WTC11 (cell line): ENCODE measurements at regions not wholly inside any gene's neighbourhood (a gene's known extent, or its start where the extent isn't known, plus 50 kb on each side); places are given as distances from the start of the nearest gene placed in this dataset.
A peak's percentile ranks its signal among the peaks of the same experiment; 100 is the strongest.

Experiments used
- ATAC-seq: fragments of 200-7000 bp; cut with Tn5 transposase; 2 replicates; pipeline ENCODE4 v1.10.0; 2021; ENCODE audit warnings: mild to moderate bottlenecking, moderate library complexity
- CTCF ChIA-PET: fragments of 300-600 bp; sonication (Branson Sonifier 250); formaldehyde crosslinking; loops from one replicate; lab custom pipeline; 2021; ENCODE audit warnings: antibody characterized with exemption; lab: Charles Lee
- POLR2A ChIA-PET: fragments of 350-600 bp; sonication (Branson Sonifier 250); formaldehyde crosslinking; loops from one replicate; lab custom pipeline; 2021; ENCODE audit warnings: antibody characterized with exemption; lab: Charles Lee
- DNase-seq: peaks from one replicate; pipeline ENCODE4 v3.0.0; 2021; ENCODE audit warnings: low spot score
- H3K27ac Mint-ChIP-seq: 2 replicates; pipeline ENCODE4 v1.8.0; 2021; ENCODE audit warnings: mixed read lengths
- H3K27me3 Mint-ChIP-seq: 2 replicates; pipeline ENCODE4 v1.8.0; 2021; ENCODE audit warnings: low read depth, mild to moderate bottlenecking, moderate library complexity, mixed read lengths
- H3K36me3 Mint-ChIP-seq: 2 replicates; pipeline ENCODE4 v1.8.0; 2021; ENCODE audit warnings: mixed read lengths
- H3K4me1 Mint-ChIP-seq: 2 replicates; pipeline ENCODE4 v1.8.0; 2022; ENCODE audit warnings: mixed read lengths
- H3K4me3 Mint-ChIP-seq: 2 replicates; pipeline ENCODE4 v1.8.0; 2021; ENCODE audit warnings: mild to moderate bottlenecking, moderate library complexity, mixed read lengths
- H3K9me3 Mint-ChIP-seq: 2 replicates; pipeline ENCODE4 v1.8.0; 2021; ENCODE audit warnings: mixed read lengths
- JAZF1 ChIP-seq: fragments of 250-450 bp; sonication (Bioruptor Pico); IDR thresholded peaks from 2 replicates; pipeline ENCODE4 v1.9.0; 2021; ENCODE audit warnings: moderate library complexity, mild to moderate bottlenecking, inconsistent platforms
- MYBL2 ChIP-seq: sonication (generic); formaldehyde crosslinking; IDR thresholded peaks from 2 replicates; pipeline ENCODE4 v1.8.1; 2023; ENCODE audit warnings: mild to moderate bottlenecking, moderate library complexity, missing genetic modification reagents
- PRRX2 ChIP-seq: fragments of 250-450 bp; sonication (Bioruptor Pico); IDR thresholded peaks from 2 replicates; pipeline ENCODE4 v1.8.0; 2021; ENCODE audit warnings: mild to moderate bottlenecking
- TEAD1 ChIP-seq: sonication (generic); formaldehyde crosslinking; IDR thresholded peaks from 2 replicates; pipeline ENCODE4 v1.8.0; 2022; ENCODE audit warnings: mild to moderate bottlenecking, missing genetic modification reagents
- ZNF138 ChIP-seq: sonication (generic); formaldehyde crosslinking; conservative IDR thresholded peaks from 2 replicates; pipeline ENCODE4 v1.8.1; 2022; ENCODE audit warnings: mild to moderate bottlenecking, moderate library complexity, missing genetic modification reagents
- ZNF396 ChIP-seq: fragments of 250-450 bp; sonication (Bioruptor Pico); IDR thresholded peaks from 2 replicates; pipeline ENCODE4 v1.8.0; 2021; ENCODE audit warnings: mild to moderate bottlenecking, moderate library complexity, borderline replicate concordance
- ZNF671 ChIP-seq: fragments of 250-450 bp; sonication (Bioruptor Pico); IDR thresholded peaks from 2 replicates; pipeline ENCODE4 v1.8.0; 2021; ENCODE audit warnings: mild to moderate bottlenecking
- TF ChIP-seq, protein P1 (sequence below): sonication (generic); formaldehyde crosslinking; IDR thresholded peaks from 2 replicates; pipeline ENCODE4 v1.8.0; 2022; ENCODE audit warnings: mild to moderate bottlenecking, missing genetic modification reagents
- TF ChIP-seq, protein P2 (sequence below): sonication (generic); formaldehyde crosslinking; IDR thresholded peaks from 2 replicates; pipeline ENCODE4 v1.8.1; 2022; ENCODE audit warnings: mild to moderate bottlenecking, moderate library complexity, missing genetic modification reagents
- TF ChIP-seq, protein P3 (sequence below): fragments of 250-450 bp; sonication (Bioruptor Pico); IDR thresholded peaks from 2 replicates; pipeline ENCODE4 v1.8.0; 2021; ENCODE audit warnings: mild to moderate bottlenecking
- TF ChIP-seq, protein P4 (sequence below): sonication (generic); formaldehyde crosslinking; IDR thresholded peaks from 2 replicates; pipeline ENCODE4 v1.8.1; 2023; ENCODE audit warnings: mild to moderate bottlenecking, missing genetic modification reagents, moderate library complexity
- TF ChIP-seq, protein P5 (sequence below): sonication (generic); formaldehyde crosslinking; conservative IDR thresholded peaks from 2 replicates; pipeline ENCODE4 v1.8.1; 2022; ENCODE audit warnings: mild to moderate bottlenecking, missing genetic modification reagents
- TF ChIP-seq, protein P6 (sequence below): sonication (generic); formaldehyde crosslinking; IDR thresholded peaks from 2 replicates; pipeline ENCODE4 v1.8.1; 2022; ENCODE audit warnings: low read depth, mild to moderate bottlenecking, moderate library complexity, missing genetic modification reagents, borderline replicate concordance
- TF ChIP-seq, protein P7 (sequence below): sonication (generic); formaldehyde crosslinking; IDR thresholded peaks from 2 replicates; pipeline ENCODE4 v1.8.1; 2023; ENCODE audit warnings: mild to moderate bottlenecking, missing genetic modification reagents, moderate library complexity

DNA sequence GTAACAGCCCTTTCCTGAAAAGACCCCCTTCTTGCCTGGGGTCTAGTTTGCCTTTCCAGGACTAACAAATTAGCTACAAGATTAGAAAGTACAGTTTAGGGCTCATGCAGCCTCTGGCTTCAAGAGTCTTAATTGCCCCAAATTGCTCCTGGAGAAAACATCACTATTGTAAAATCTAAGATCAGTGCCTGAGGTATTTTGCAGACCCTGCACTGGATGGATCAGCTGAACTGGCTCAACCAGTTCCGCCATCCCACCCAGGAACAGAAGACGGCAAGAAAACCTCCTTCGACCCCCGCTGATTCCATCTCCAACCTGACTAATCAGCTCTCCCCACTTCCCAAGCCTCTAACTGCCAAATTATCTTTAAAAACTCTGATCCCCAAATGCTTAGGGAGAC is 236.5 kb upstream of the KCNG1 start:
- H3K27ac Mint-ChIP-seq, result no peak overlapping the region
- peak; percentile 46; the same call in 1 of the 2 replicates for ATAC-seq
- H3K27me3 Mint-ChIP-seq, result peaks cover 3% of the 10 kb centered on the region
- TF ChIP-seq, protein P1, sequence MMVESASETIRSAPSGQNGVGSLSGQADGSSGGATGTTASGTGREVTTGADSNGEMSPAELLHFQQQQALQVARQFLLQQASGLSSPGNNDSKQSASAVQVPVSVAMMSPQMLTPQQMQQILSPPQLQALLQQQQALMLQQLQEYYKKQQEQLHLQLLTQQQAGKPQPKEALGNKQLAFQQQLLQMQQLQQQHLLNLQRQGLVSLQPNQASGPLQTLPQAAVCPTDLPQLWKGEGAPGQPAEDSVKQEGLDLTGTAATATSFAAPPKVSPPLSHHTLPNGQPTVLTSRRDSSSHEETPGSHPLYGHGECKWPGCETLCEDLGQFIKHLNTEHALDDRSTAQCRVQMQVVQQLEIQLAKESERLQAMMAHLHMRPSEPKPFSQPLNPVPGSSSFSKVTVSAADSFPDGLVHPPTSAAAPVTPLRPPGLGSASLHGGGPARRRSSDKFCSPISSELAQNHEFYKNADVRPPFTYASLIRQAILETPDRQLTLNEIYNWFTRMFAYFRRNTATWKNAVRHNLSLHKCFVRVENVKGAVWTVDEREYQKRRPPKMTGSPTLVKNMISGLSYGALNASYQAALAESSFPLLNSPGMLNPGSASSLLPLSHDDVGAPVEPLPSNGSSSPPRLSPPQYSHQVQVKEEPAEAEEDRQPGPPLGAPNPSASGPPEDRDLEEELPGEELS (CRISPR knock-in tag), result no peak
- TF ChIP-seq, protein P2, sequence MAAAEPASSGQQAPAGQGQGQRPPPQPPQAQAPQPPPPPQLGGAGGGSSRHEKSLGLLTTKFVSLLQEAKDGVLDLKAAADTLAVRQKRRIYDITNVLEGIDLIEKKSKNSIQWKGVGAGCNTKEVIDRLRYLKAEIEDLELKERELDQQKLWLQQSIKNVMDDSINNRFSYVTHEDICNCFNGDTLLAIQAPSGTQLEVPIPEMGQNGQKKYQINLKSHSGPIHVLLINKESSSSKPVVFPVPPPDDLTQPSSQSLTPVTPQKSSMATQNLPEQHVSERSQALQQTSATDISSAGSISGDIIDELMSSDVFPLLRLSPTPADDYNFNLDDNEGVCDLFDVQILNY, result no peak
- peaks cover 14% of the 10 kb centered on the region for H3K9me3 Mint-ChIP-seq
- ChIA-PET CTCF (interaction anchor here (1.0 to 1.1 kb wide), 2 partner anchors 67 to 244 kb away, joined by 3 to 4 read pairs; no protein-coding TSS in a partner anchor), POLR2A (interaction anchor here (0.5 kb wide), 1 partner anchor 10 kb away, joined by 5 read pairs; no protein-coding TSS in a partner anchor)
- no peak overlapping the region for H3K4me3 Mint-ChIP-seq
- H3K36me3 Mint-ChIP-seq, result peaks cover 1% of the 10 kb centered on the region
- DNase-seq, result no peak
- H3K4me1 Mint-ChIP-seq, result peaks cover 29% of the 10 kb centered on the region

DNA sequence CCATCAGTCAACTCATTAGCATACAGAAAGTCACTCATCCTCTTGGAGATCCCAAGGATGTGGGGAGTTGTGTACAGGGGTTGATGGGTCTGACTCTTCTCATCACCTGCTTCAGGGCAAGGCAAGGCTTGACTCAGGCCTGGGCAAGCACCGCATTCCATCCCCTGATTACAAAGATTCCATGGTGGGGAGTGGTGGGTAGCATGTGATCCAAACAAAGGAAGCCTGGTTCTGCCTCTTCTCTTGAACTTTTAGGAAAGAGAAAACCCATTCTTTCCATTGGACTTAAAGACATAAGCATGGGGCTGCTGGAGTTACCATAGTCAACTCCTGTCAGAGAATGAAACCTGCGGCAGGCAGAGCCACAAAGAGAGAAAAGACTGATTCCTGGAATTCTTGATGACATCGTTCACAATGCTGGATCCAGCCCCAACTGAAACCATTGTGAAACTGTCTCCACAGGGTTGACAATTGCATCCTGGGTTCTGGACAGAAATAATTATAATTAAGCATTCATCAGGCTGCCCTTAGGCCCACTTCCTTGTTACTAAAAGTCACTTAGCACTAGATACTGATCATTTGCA is 235.8 kb upstream of the KCNG1 start:
- peaks cover 8% of the 10 kb centered on the region for H3K9me3 Mint-ChIP-seq

More for the DNA sequence above, 235.8 kb upstream of the KCNG1 start:
- POLR2A ChIA-PET, result no interaction called here
- Mint-ChIP-seq H3K27me3 (peaks cover 9% of the 10 kb centered on the region), H3K36me3 (no peaks in the 10 kb centered on the region; the same call in 1 of the 2 replicates), H3K4me1 (peaks cover 29% of the 10 kb centered on the region), H3K27ac (no peak overlapping the region), H3K4me3 (no peak overlapping the region)
- ATAC-seq (no peak), DNase-seq (no peak)
- CTCF ChIA-PET, result interaction anchor here (1.0 kb wide), 1 partner anchor 67 kb away, joined by 3 read pairs; no protein-coding TSS in a partner anchor
- TF ChIP-seq ZNF138 (CRISPR knock-in tag) (no peak), JAZF1 (CRISPR knock-in tag) (no peak), TEAD1 (CRISPR knock-in tag) (no peak), MYBL2 (CRISPR knock-in tag) (no peak), PRRX2 (no peak), ZNF396 (CRISPR knock-in tag) (no peak), ZNF671 (CRISPR knock-in tag) (no peak)
- TF ChIP-seq, protein P3, sequence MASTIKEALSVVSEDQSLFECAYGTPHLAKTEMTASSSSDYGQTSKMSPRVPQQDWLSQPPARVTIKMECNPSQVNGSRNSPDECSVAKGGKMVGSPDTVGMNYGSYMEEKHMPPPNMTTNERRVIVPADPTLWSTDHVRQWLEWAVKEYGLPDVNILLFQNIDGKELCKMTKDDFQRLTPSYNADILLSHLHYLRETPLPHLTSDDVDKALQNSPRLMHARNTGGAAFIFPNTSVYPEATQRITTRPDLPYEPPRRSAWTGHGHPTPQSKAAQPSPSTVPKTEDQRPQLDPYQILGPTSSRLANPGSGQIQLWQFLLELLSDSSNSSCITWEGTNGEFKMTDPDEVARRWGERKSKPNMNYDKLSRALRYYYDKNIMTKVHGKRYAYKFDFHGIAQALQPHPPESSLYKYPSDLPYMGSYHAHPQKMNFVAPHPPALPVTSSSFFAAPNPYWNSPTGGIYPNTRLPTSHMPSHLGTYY (CRISPR knock-in tag), result no peak
- TF ChIP-seq, protein P4, sequence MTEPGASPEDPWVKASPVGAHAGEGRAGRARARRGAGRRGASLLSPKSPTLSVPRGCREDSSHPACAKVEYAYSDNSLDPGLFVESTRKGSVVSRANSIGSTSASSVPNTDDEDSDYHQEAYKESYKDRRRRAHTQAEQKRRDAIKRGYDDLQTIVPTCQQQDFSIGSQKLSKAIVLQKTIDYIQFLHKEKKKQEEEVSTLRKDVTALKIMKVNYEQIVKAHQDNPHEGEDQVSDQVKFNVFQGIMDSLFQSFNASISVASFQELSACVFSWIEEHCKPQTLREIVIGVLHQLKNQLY (CRISPR knock-in tag), result no peak
- TF ChIP-seq, protein P2, result no peak
- TF ChIP-seq, protein P5, sequence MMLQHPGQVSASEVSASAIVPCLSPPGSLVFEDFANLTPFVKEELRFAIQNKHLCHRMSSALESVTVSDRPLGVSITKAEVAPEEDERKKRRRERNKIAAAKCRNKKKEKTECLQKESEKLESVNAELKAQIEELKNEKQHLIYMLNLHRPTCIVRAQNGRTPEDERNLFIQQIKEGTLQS, result no peak
- TF ChIP-seq, protein P1 (CRISPR knock-in tag), result no peak
- TF ChIP-seq, protein P6, sequence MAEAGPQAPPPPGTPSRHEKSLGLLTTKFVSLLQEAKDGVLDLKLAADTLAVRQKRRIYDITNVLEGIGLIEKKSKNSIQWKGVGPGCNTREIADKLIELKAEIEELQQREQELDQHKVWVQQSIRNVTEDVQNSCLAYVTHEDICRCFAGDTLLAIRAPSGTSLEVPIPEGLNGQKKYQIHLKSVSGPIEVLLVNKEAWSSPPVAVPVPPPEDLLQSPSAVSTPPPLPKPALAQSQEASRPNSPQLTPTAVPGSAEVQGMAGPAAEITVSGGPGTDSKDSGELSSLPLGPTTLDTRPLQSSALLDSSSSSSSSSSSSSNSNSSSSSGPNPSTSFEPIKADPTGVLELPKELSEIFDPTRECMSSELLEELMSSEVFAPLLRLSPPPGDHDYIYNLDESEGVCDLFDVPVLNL, result no peak
- TF ChIP-seq, protein P7, sequence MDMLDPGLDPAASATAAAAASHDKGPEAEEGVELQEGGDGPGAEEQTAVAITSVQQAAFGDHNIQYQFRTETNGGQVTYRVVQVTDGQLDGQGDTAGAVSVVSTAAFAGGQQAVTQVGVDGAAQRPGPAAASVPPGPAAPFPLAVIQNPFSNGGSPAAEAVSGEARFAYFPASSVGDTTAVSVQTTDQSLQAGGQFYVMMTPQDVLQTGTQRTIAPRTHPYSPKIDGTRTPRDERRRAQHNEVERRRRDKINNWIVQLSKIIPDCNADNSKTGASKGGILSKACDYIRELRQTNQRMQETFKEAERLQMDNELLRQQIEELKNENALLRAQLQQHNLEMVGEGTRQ (CRISPR knock-in tag), result no peak
